A549 (cell line): ENCODE measurements at regions not wholly inside any gene's neighbourhood (a gene's known extent, or its start where the extent isn't known, plus 50 kb on each side); places are given as distances from the start of the nearest gene placed in this dataset.

Experiments
- ATAC-seq, 2 experiments: fragments of 200-7000 bp in 1 of 2; fragments of >200 bp in 1 of 2; cut with Nextera tagmentation in 1 of 2; cut with Tn5 transposase in 1 of 2; 3 replicates each; pipeline versions ENCODE4 v1.8.0 to v1.9.1; 2018 to 2020; ENCODE audit warnings: mild to moderate bottlenecking in 1 of 2, moderate library complexity in 1 of 2
- CTCF ChIA-PET: fragments of 300-600 bp; sonication (Branson Sonifier 250); formaldehyde crosslinking; extraction: SDS; loops from one replicate; lab custom pipeline; 2021; ENCODE audit warnings: antibody characterized with exemption, inconsistent platforms; lab: Yijun Ruan, JAX
- POLR2A ChIA-PET: fragments of 350-600 bp; formaldehyde crosslinking; extraction: SDS; loops from one replicate; lab custom pipeline; 2021; ENCODE audit warnings: antibody characterized with exemption, inconsistent platforms; lab: Yijun Ruan, JAX
- DNase-seq, 2 experiments: peaks; one replicate each; pipeline versions ENCODE4 v3.0.0 to v3.0.0-alpha.2; 2011 to 2016; ENCODE audit warnings: low read depth in 1 of 2, low spot score in 1 of 2
- FAIRE-seq: peaks from 2 replicates; lab custom pipeline; 2011; peaks lifted over from hg19 to GRCh38; lab: Jason Lieb, UNC
- H3K27ac ChIP-seq, 2 experiments: fragments of >200 bp; sonication (Bioruptor Twin); formaldehyde crosslinking; 3 replicates each; pipeline ENCODE4 v1.5.1; 2016 to 2017
- H3K4me1 ChIP-seq: fragments of >200 bp; sonication (Bioruptor Twin); formaldehyde crosslinking; 3 replicates; pipeline ENCODE4 v1.6.1; 2016
- H3K4me2 ChIP-seq: fragments of >200 bp; sonication (Bioruptor Twin); formaldehyde crosslinking; 3 replicates; pipeline ENCODE4 v1.6.1; 2016
- H3K4me3 ChIP-seq: fragments of >200 bp; sonication (Bioruptor Twin); formaldehyde crosslinking; 3 replicates; pipeline ENCODE4 v1.5.1; 2016
- H3K9me3 ChIP-seq: fragments of >200 bp; sonication (Bioruptor Twin); formaldehyde crosslinking; 3 replicates; pipeline ENCODE4 v1.6.1; 2016
- CBX8 ChIP-seq: fragments of 200-600 bp; sonication (generic); IDR thresholded peaks from 2 replicates; pipeline ENCODE4 v1.6.1; 2016
- CHD2 ChIP-seq: fragments of 150-350 bp; IDR thresholded peaks from 2 replicates; pipeline ENCODE4 v1.6.1; 2014; ENCODE audit warnings: low read length; ENCODE audit not compliant: partially characterized antibody
- ELK1 ChIP-seq: fragments of 150-350 bp; IDR thresholded peaks from 2 replicates; pipeline ENCODE4 v1.6.1; 2014; ENCODE audit warnings: low read depth, mild to moderate bottlenecking, low read length
- EP300 ChIP-seq, 2 experiments: fragments of >200 bp; sonication (Bioruptor Twin); formaldehyde crosslinking; IDR thresholded peaks; 2 replicates in 1 of 2; 3 replicates in 1 of 2; pipeline ENCODE4 v1.6.1; 2016 to 2017
- FOSL2 ChIP-seq, 2 experiments: fragments of 450-650 bp in 1 of 2; fragments of >200 bp in 1 of 2; sonication (Bioruptor Twin) in 1 of 2; formaldehyde crosslinking; IDR thresholded peaks; 2 replicates each; pipeline versions ENCODE4 v1.5.0 to v1.6.1; 2016 to 2020; ENCODE audit warnings: mild to moderate bottlenecking in 1 of 2, moderate library complexity in 1 of 2
- FOXS1 ChIP-seq: fragments of 250-450 bp; sonication (Bioruptor Pico); IDR thresholded peaks from 2 replicates; pipeline ENCODE4 v1.5.0; 2020; ENCODE audit warnings: mild to moderate bottlenecking, moderate library complexity
- HMGXB4 ChIP-seq: fragments of 250-450 bp; sonication (Bioruptor Pico); IDR thresholded peaks from 2 replicates; pipeline ENCODE4 v1.5.0; 2021; ENCODE audit warnings: mild to moderate bottlenecking, moderate library complexity, borderline replicate concordance
- HOXA7 ChIP-seq: fragments of 250-450 bp; sonication (Bioruptor Pico); IDR thresholded peaks from 2 replicates; pipeline ENCODE4 v1.5.0; 2020; ENCODE audit warnings: mild to moderate bottlenecking, moderate library complexity
- JUN ChIP-seq, 2 experiments: fragments of >200 bp; sonication (Bioruptor Twin); formaldehyde crosslinking; IDR thresholded peaks; 2 replicates in 1 of 2; 3 replicates in 1 of 2; pipeline ENCODE4 v1.6.1; 2016 to 2017
- NPAS2 ChIP-seq: fragments of 250-450 bp; sonication (Bioruptor Pico); IDR thresholded peaks from 2 replicates; pipeline ENCODE4 v1.8.0; 2022; ENCODE audit warnings: mild to moderate bottlenecking, moderate library complexity, borderline replicate concordance
- NR3C1 ChIP-seq: fragments of >200 bp; sonication (Bioruptor Twin); formaldehyde crosslinking; IDR thresholded peaks from 3 replicates; pipeline ENCODE4 v1.6.1; 2017
- POLR2AphosphoS2 ChIP-seq: conservative IDR thresholded peaks from 2 replicates; pipeline ENCODE4 v1.6.1; 2012; ENCODE audit warnings: low read length, improper control_type of control experiment, inconsistent platforms
- RAD21 ChIP-seq, 2 experiments: fragments of >200 bp in 1 of 2; sonication (Bioruptor Twin) in 1 of 2; formaldehyde crosslinking in 1 of 2; IDR thresholded peaks in 1 of 2; conservative IDR thresholded peaks in 1 of 2; 2 replicates in 1 of 2; 3 replicates in 1 of 2; pipeline ENCODE4 v1.6.1; 2012 to 2018; ENCODE audit warnings: inconsistent platforms in 1 of 2
- RARB ChIP-seq: fragments of 250-450 bp; sonication (Bioruptor Pico); IDR thresholded peaks from 2 replicates; pipeline ENCODE4 v1.8.0; 2021; ENCODE audit warnings: mild to moderate bottlenecking, moderate library complexity
- RFX5 ChIP-seq: fragments of 450-650 bp; IDR thresholded peaks from 2 replicates; pipeline ENCODE4 v1.7.1; 2014; ENCODE audit warnings: antibody characterized with exemption, mild to moderate bottlenecking, moderate library complexity
- SREBF2 ChIP-seq: fragments of 450-650 bp; IDR thresholded peaks from 2 replicates; pipeline ENCODE4 v1.6.1; 2014; ENCODE audit warnings: mild to moderate bottlenecking, moderate library complexity
- TF ChIP-seq, protein P1 (sequence below): IDR thresholded peaks from 2 replicates; pipeline ENCODE4 v1.6.1; 2012
- TF ChIP-seq, protein P2 (sequence below): fragments of 200-600 bp; sonication (generic); IDR thresholded peaks from 2 replicates; pipeline ENCODE4 v1.6.1; 2016; ENCODE audit warnings: antibody characterized with exemption, mild to moderate bottlenecking, moderate library complexity
- TF ChIP-seq, protein P3 (sequence below): fragments of >200 bp; sonication (Bioruptor Twin); formaldehyde crosslinking; IDR thresholded peaks from 3 replicates; pipeline ENCODE4 v1.5.1; 2016

- CTCF ChIA-PET = no interaction called here
- ATAC-seq (no peak), DNase-seq (no peak), FAIRE-seq (no peak)
- H3K9me3 ChIP-seq = no peaks in the 10 kb centered on the region
- TF ChIP-seq HMGXB4 (CRISPR knock-in tag) (no peak), JUN (IDR thresholded peaks at IDR 0.05) (no peak), CHD2 (no peak), FOXS1 (CRISPR knock-in tag) (no peak), NR3C1 (no peak), RAD21 (conservative IDR thresholded peaks at IDR 0.05 in 1 of 2, IDR thresholded peaks at IDR 0.05 in 1 of 2) (no peak), POLR2AphosphoS2 (no peak), NPAS2 (no peak), HOXA7 (CRISPR knock-in tag) (no peak), SREBF2 (no peak), RARB (CRISPR knock-in tag) (no peak), ELK1 (no peak), FOSL2 (IDR thresholded peaks at IDR 0.05) (no peak), FOSL2 (CRISPR knock-in tag; IDR thresholded peaks at IDR 0.05) (no peak), EP300 (IDR thresholded peaks at IDR 0.05) (no peak), CBX8 (no peak), RFX5 (no peak)
- TF ChIP-seq, protein P1, sequence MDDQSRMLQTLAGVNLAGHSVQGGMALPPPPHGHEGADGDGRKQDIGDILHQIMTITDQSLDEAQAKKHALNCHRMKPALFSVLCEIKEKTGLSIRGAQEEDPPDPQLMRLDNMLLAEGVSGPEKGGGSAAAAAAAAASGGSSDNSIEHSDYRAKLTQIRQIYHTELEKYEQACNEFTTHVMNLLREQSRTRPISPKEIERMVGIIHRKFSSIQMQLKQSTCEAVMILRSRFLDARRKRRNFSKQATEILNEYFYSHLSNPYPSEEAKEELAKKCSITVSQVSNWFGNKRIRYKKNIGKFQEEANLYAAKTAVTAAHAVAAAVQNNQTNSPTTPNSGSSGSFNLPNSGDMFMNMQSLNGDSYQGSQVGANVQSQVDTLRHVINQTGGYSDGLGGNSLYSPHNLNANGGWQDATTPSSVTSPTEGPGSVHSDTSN = no peak
- TF ChIP-seq, protein P2, sequence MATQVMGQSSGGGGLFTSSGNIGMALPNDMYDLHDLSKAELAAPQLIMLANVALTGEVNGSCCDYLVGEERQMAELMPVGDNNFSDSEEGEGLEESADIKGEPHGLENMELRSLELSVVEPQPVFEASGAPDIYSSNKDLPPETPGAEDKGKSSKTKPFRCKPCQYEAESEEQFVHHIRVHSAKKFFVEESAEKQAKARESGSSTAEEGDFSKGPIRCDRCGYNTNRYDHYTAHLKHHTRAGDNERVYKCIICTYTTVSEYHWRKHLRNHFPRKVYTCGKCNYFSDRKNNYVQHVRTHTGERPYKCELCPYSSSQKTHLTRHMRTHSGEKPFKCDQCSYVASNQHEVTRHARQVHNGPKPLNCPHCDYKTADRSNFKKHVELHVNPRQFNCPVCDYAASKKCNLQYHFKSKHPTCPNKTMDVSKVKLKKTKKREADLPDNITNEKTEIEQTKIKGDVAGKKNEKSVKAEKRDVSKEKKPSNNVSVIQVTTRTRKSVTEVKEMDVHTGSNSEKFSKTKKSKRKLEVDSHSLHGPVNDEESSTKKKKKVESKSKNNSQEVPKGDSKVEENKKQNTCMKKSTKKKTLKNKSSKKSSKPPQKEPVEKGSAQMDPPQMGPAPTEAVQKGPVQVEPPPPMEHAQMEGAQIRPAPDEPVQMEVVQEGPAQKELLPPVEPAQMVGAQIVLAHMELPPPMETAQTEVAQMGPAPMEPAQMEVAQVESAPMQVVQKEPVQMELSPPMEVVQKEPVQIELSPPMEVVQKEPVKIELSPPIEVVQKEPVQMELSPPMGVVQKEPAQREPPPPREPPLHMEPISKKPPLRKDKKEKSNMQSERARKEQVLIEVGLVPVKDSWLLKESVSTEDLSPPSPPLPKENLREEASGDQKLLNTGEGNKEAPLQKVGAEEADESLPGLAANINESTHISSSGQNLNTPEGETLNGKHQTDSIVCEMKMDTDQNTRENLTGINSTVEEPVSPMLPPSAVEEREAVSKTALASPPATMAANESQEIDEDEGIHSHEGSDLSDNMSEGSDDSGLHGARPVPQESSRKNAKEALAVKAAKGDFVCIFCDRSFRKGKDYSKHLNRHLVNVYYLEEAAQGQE = no peak
- TF ChIP-seq, protein P3, sequence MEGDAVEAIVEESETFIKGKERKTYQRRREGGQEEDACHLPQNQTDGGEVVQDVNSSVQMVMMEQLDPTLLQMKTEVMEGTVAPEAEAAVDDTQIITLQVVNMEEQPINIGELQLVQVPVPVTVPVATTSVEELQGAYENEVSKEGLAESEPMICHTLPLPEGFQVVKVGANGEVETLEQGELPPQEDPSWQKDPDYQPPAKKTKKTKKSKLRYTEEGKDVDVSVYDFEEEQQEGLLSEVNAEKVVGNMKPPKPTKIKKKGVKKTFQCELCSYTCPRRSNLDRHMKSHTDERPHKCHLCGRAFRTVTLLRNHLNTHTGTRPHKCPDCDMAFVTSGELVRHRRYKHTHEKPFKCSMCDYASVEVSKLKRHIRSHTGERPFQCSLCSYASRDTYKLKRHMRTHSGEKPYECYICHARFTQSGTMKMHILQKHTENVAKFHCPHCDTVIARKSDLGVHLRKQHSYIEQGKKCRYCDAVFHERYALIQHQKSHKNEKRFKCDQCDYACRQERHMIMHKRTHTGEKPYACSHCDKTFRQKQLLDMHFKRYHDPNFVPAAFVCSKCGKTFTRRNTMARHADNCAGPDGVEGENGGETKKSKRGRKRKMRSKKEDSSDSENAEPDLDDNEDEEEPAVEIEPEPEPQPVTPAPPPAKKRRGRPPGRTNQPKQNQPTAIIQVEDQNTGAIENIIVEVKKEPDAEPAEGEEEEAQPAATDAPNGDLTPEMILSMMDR = no peak
- H3K4me2 ChIP-seq = no peak overlapping the region
- no peak overlapping the region for H3K27ac ChIP-seq
- no peaks in the 10 kb centered on the region for H3K4me1 ChIP-seq
- POLR2A ChIA-PET = no interaction called here
- no peak overlapping the region for H3K4me3 ChIP-seq
These were observed 897.3 kb upstream of the DDX18 start for GRCh38 chr2:116917196-116917595.
